ENCODE measurements at regions not wholly inside any gene's neighbourhood (a gene's known extent, or its start where the extent isn't known, plus 50 kb on each side); places are given as distances from the start of the nearest gene placed in this dataset.

DNA sequence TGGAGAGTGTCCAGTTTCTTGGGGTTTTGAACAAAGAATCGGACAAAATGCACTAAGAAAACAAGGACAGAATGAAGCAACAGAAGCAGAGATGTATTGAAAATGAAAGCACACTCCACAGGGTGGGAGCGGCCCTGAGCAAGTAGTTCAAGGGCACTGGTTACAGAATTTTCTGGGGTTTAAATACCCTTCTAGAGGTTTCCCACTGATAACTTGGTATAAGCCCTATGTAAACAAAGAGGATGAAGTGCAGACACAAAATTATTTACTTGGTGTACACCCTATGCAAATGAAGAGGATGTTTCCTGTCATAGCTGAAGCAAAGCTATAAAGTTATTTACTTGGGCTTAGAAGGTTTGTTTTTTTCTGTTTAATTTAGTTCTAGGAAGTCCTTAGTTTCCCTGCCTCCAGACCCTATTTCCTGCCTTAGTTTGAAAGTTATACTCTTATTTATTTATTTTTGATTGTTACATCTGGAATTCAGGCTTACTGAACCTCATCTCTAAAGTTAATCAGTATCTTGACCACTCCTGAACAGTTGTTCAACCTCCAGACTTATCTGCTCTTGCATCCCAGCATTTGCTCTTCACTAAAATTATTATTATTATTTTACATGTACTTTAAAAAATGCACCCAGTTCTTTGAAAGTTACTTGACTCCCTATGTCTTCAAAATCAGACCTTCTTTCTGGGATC, 193.5 kb downstream of the SPP2 start:
- DNase-seq = no peak

GRCh38 chr2:234242459-234242836, 191.9 kb downstream of the SPP2 start:
- DNase-seq = no peak

GRCh38 chr2:234241656-234242458, 191.4 kb downstream of the SPP2 start:
- no peak for DNase-seq

DNA sequence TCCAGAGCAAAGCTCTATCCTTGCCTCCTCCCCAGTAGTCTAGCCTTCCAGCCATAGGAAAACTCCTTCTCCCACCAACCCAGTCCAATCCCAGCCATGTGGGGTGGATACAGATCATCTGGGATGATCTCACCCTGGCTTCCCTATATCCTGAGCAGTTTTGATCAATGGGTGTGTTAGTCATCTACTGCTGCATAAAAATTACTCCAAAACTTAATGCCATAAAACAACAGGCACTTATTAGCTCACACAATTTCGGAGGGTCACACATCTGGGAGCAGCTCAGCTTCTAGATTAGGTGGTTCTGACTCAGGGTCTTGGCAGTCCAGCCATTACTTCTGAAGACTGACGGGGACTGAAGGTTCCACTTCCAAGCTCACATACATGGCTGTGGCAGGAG, 190.4 kb downstream of the SPP2 start:
- no peak for DNase-seq

DNA sequence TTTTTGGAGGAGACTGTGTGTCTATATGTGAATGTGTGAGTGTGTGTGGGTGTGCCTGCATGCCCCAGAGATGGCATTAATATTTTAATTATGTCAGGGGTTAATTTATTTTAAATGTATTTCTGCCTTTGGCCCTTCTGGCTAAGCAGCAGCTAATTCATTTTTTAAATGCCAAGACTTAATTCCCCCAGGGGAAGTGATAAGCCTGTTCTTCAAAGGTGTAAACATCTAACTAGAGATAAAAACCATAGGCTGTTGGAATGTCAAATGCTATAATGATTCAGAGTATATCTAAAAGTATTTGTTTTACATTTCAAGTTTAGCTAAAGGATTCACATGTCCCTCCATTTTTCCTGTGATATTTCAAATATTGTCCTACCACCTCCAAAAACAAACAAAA, 184.7 kb downstream of the SPP2 start:
- DNase-seq = no peak

DNA sequence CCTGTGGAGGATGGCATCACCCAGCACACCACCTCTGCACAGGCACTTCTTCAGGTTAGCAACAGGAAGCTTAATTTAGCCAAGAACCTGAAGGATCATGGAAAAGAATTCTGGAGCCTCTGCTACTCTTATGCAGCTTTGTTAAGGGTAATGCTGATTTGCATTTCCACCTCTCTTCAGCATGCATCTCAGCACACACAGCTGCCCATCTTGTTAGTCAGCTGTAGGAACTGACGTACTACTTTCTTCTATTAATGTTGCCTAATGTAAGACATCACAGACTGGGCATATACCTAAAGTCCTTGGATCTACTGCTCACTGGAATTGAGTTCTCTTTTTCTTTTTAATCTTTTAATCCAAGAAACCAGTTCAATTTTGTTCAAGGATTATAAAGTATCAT, 181.0 kb downstream of the SPP2 start:
- DNase-seq = no peak

GRCh38 chr2:234219046-234219310, 168.5 kb downstream of the SPP2 start:
- DNase-seq = no peak

GRCh38 chr2:234218266-234219045, 168.0 kb downstream of the SPP2 start:
- DNase-seq = no peak

GRCh38 chr2:234212534-234212933, 162.0 kb downstream of the SPP2 start:
- DNase-seq = no peak

DNA sequence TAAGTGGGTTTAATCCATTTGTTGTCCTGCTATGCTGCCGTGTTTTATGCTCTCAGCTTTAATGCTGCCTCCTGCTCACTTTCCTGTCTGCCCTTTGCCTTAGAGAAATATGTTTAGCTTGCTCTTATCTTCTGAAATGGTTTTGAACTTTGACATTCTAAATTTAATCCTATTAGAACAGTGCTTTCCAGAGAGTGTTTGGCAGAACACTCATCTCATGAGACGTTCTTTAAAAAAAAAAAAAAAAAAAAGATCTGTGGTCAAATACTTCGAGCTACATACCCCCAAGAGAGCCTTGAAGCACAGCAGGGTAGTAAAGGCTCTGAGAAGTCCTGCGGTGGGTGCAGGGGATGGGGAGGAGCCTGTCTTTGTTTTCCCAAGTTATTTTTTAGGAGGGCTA, 161.3 kb downstream of the SPP2 start:
- DNase-seq = no peak

DNA sequence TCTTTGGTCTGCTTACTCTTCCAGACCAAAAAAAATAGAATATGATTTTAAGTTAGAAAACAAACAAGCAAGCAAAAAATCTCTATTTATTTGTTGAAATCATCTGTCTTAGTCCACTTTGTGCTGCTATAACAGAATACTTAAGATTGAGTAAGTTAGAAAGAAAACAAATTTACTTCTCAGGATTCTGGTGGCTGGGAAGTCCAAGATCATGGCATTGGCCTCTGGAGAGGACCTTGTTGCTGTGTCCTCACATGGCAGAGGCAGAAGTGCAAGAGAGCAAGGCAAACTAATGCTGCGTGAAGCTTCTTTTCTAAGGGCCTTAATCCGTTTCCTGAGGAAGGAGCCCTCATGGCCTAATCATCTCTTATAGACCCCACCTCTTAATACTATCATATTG, 156.2 kb downstream of the SPP2 start:
- no peak for DNase-seq

DNA sequence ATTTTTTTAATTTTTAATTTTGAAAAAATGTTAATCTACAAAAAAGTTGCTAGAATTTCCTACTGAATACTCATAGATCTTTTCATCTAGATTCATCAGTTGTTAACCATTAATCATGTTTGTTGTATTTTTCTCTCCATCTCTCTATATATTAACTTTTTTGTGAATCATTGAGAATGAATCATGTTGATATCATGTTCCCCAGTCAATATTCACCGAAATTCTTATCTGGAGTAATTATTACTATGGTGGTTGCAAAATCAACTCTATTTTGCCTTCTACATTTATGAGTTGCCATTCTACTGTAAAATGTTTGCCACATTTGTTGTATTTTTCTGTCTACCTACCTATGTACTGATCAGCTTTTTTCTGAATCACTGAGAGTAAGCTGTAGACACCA, 154.0 kb downstream of the SPP2 start:
- DNase-seq = no peak

GRCh38 chr2:234203135-234203984, 152.9 kb downstream of the SPP2 start:
- DNase-seq = no peak

DNA sequence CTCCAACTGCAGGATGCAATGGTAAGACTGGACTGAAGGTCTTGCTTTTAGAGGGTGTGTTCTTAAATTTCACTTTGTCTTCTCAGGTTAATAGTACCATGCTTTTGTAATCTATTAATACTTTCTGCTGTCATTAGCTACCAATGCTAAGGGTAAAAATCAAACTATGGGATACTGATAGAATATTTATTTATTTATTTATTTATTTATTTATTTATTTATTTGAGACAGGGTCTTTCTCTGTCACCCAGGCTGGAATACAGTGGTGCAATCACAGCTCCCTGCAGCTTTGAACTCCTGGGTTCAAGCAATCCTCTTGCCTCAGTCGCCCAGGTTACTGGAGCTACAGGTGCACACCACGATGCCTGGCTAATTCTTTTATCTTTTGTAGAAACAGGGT, 152.1 kb downstream of the SPP2 start:
- DNase-seq = no peak

DNA sequence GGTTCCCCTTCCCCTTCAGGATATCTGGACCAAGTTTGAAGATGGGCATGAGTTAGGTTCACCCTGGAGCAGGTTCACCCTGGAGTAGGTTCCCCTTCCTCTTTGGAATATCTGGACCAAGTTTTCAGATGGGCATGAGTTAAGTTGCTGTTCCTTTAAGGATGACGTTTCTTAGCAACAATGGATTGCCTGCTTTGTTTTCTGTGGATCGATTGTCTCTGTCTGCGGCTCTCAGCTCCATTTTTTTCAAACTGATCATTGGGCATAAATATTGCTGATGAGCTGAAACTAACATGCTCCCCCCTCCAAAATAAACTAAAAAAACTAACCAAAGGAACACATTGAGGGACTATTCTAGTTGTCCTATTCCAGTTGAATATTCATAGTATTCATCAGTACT, 149.5 kb downstream of the SPP2 start:
- no peak for DNase-seq

- DNase-seq = no peak
Observed at GRCh38 chr2:234198976-234199375, 148.5 kb downstream of the SPP2 start.

GRCh38 chr2:234195516-234195915, 145.0 kb downstream of the SPP2 start:
- DNase-seq = no peak

DNA sequence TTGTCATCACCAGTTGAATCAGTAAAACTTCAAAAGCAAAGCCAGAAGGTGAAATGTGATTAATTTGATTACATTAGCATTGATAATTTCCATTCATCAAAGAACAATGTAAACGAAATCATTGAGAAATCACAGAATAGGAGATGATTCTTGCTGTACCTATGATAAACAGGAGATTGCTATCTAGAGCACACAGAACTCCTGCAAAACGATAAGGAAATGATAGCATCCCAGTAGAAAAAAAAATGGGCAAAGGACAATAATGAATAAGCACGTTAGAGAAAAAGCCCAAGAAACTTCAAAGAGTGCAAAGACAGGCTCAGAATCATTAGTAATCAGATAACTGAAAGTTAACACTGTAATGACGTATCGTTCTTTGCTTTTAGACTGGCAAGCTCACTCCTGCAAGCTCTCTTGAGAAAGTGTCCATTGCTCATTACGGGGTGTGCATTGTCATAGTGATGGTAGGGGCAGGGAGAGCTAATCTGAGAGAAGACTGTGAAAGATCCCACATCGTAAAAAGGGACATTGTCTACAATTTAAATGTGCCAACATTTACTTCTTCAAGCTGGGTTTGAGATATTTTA, 143.6 kb downstream of the SPP2 start:
- DNase-seq = no peak

DNA sequence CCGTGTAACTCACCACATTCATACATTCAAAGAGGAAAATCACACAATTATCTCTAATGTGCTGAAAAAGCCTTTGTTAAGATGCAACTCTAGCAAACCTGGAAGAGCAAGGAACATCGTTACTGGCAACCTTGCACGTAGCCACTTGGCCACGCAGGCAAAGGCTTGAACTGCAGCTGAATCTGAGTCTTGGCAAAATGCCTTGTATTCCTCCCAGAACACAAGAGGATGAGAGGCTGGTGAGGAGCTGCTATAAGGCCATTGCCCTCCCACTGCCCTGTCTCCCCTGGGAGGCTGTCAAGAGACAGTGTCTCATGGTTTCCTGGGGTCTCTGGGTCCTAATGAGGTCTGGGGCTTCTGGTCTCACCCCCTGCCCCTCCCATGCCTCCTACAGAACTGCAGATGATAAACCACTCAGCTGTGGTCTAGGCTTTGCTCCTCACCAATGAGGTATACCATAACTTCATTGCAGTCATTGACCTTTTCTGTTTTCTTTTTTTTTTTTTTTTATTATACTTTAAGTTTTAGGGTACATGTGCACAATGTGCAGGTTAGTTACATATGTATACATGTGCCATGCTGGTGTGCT, 141.4 kb downstream of the SPP2 start:
- peak in 1 of 2 experiments; percentile 70 for DNase-seq

DNA sequence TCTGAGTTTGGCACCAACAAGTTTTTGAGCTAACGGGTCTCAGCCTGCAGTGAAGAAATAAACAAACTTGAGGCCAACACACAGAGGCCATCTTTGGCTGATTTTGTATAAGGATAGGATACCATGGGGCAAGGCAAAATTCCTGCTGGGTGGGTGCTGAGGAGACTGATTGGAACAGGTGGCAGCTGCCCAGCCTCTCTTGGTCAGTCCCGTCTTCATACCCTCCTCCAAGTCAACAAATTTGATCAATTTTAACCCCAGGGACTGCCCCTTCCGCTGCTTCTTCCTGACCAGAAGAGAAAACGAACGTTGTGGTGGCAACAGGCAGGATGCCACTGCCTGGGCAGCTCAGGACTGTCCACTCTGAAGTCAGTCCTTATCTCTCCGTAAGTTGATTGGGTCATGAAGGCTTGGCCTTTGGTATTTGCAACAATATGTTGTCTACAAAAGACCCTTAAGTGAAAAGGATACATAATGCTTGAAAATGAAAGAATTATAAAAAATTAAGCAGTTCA, 139.3 kb downstream of the SPP2 start:
- DNase-seq = no peak

DNA sequence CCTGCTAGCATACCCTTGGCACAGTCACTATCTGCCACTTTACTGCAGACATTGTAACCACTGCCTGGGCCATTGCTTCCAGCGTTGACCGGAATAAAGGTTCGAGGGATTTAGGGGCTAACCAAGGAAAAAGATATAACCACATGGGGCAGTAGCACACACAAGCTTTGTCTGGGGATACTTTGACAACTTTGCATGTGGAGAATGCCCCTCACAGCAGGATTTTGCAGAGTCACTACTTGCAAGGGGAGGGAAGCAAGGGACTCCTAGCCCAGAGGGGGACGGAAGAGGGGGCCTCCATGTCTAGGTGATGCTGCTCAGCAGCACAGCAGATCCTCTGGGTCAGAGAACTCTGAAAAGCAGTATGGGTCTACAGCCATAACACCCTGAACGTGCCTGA, 138.7 kb downstream of the SPP2 start:
- DNase-seq = no peak

- DNase-seq = no peak
Observed at GRCh38 chr2:234187646-234188174, 137.2 kb downstream of the SPP2 start.
